ENCODE measurements at regions not wholly inside any gene's neighbourhood (a gene's known extent, or its start where the extent isn't known, plus 50 kb on each side); places are given as distances from the start of the nearest gene placed in this dataset.
"Not testable (repeated sequence)": the region's sequence is repeated elsewhere in the genome, so short reads cannot be mapped to it uniquely, and the experiment has no call there.

- no peaks in the 10 kb centered on the region for H3K36me3 ChIP-seq (replicated peaks; ENCODE audit: control insufficient read depth, insufficient read depth, low read length)
- no peaks in the 10 kb centered on the region for H3K27me3 ChIP-seq (ENCODE audit: control insufficient read depth, insufficient read depth, low read length)
- DNase-seq, result no peak
- H3K4me3 ChIP-seq (ENCODE audit: insufficient read depth, low read depth, low read length), result no peak overlapping the region
Observed at GRCh38 chrX:9286234-9286633, 178.6 kb upstream of the TBL1X start.

DNA sequence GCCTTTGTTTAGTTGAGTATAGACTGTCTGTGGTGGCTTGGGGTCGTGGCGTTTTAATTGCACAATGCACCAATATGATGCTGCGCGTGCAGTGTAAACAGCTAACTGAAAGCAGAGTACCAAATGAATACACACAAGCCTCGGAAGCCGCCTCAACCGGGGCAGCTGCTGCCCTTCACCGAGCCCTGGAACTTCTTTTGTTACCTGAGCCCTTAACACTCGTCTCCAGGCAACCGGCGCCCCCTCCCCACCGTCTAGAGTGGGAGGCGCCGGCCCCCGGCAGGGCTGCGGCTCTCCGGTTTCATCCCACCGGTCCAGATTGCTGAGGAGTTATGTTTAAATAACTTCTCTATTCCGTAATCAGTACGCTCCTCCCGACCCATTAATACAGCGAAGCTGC lies 173.2 kb upstream of the TBL1X start:
- Histone ChIP-seq H3K27me3 (ENCODE audit: control insufficient read depth, insufficient read depth, low read length) (peaks cover 5% of the 10 kb centered on the region; the same call in 1 of the 2 replicates), H3K4me3 (ENCODE audit: insufficient read depth, low read depth, low read length) (peak overlapping the region; percentile 12; the same call in 1 of the 2 replicates), H3K36me3 (replicated peaks; ENCODE audit: control insufficient read depth, insufficient read depth, low read length) (no peaks in the 10 kb centered on the region)
- peak; percentile 89 for DNase-seq

DNA sequence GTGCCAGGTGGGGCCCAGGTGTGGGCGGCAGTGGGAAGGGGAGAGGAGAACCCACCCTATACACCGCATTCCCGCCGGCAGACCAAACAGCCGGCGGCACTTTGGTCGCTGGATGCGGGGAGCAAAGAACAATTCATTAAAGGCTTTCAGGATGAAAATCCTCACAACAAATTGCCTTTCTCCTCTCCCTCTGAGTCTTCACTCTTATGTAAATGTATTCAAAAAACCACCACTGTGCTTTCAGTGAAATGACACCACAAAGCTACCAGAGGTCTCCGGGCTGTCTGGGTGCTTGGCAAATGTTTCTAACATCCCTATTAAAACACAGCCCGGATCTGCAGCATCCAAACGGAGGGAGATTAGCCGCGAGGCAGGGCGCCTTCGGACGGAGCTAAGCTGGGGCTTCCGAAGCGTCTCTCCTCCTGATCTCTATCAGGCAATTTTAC lies 171.8 kb upstream of the TBL1X start:
- no peaks in the 10 kb centered on the region for H3K36me3 ChIP-seq (replicated peaks; ENCODE audit: control insufficient read depth, insufficient read depth, low read length)
- peak; percentile 77 for DNase-seq
- H3K4me3 ChIP-seq (ENCODE audit: insufficient read depth, low read depth, low read length), result no peak overlapping the region

DNA sequence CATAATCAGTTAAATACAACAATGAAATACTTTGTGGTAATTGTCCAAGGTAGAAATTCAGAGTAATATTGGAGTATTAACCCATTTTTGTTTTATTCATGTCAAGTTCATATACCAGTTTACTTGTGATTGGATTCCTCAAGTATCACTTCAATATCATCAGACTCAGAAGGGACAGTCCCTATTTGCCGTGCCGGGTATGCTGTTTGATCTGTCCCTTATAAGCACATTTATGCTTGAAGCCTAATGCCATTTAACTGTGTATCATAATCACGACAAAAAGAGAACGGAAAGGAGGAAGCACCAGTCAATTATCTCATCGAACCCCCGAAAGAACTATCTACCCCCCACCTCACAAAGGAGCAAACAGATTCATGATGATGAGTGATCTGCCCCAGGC lies 171.0 kb upstream of the TBL1X start:
- Histone ChIP-seq H3K36me3 (replicated peaks; ENCODE audit: control insufficient read depth, insufficient read depth, low read length) (no peaks in the 10 kb centered on the region), H3K4me3 (ENCODE audit: insufficient read depth, low read depth, low read length) (no peak overlapping the region), H3K27me3 (ENCODE audit: control insufficient read depth, insufficient read depth, low read length) (peaks cover 5% of the 10 kb centered on the region; the same call in 1 of the 2 replicates)
- DNase-seq, result no peak

More for the DNA sequence above, 171.8 kb upstream of the TBL1X start:
- peaks cover 5% of the 10 kb centered on the region; the same call in 1 of the 2 replicates for H3K27me3 ChIP-seq (ENCODE audit: control insufficient read depth, insufficient read depth, low read length)

GRCh38 chrX:9295551-9295950 lies 169.3 kb upstream of the TBL1X start:
- peaks cover 5% of the 10 kb centered on the region; the same call in 1 of the 2 replicates for H3K27me3 ChIP-seq (ENCODE audit: control insufficient read depth, insufficient read depth, low read length)
- no peak for DNase-seq
- H3K4me3 ChIP-seq (ENCODE audit: insufficient read depth, low read depth, low read length), result no peak overlapping the region
- H3K36me3 ChIP-seq (replicated peaks; ENCODE audit: control insufficient read depth, insufficient read depth, low read length), result no peaks in the 10 kb centered on the region

DNA sequence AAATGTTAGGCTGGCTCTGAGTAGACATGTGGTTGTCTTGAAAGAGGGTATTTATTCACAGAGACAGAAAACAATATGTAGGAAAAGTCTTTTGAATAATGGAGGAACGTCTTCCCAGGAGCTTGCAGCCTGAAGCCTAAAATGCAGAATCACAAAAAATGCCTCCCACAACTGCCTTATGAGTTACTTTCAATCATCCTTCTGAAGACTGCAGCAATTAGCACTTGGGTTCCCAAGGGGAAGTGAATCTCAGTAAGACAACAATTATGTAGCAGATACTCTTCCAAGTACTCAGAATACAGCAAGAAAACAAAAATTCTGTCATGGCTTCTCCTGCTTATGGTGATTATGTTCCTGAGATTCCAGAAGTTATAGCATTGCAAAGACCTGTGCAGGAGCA lies 166.6 kb upstream of the TBL1X start:
- DNase-seq, result no peak
- Histone ChIP-seq H3K27me3 (ENCODE audit: control insufficient read depth, insufficient read depth, low read length) (peaks cover 5% of the 10 kb centered on the region; the same call in 1 of the 2 replicates), H3K36me3 (replicated peaks; ENCODE audit: control insufficient read depth, insufficient read depth, low read length) (no peaks in the 10 kb centered on the region), H3K4me3 (ENCODE audit: insufficient read depth, low read depth, low read length) (no peak overlapping the region)

GRCh38 chrX:9299681-9300080 lies 165.2 kb upstream of the TBL1X start:
- H3K4me3 ChIP-seq (ENCODE audit: insufficient read depth, low read depth, low read length); H3K36me3 ChIP-seq (replicated peaks; ENCODE audit: control insufficient read depth, insufficient read depth, low read length); H3K27me3 ChIP-seq (ENCODE audit: control insufficient read depth, insufficient read depth, low read length); DNase-seq: not testable (repeated sequence)

GRCh38 chrX:9301836-9302235 lies 163.0 kb upstream of the TBL1X start:
- no peak for DNase-seq
- Histone ChIP-seq H3K36me3 (replicated peaks; ENCODE audit: control insufficient read depth, insufficient read depth, low read length) (no peaks in the 10 kb centered on the region), H3K27me3 (ENCODE audit: control insufficient read depth, insufficient read depth, low read length) (no peaks in the 10 kb centered on the region), H3K4me3 (ENCODE audit: insufficient read depth, low read depth, low read length) (no peak overlapping the region)

- Histone ChIP-seq H3K36me3 (replicated peaks; ENCODE audit: control insufficient read depth, insufficient read depth, low read length) (no peaks in the 10 kb centered on the region), H3K4me3 (ENCODE audit: insufficient read depth, low read depth, low read length) (no peak overlapping the region), H3K27me3 (ENCODE audit: control insufficient read depth, insufficient read depth, low read length) (no peaks in the 10 kb centered on the region)
- DNase-seq, result no peak
Observed at GRCh38 chrX:9302381-9302780, 162.5 kb upstream of the TBL1X start.

DNA sequence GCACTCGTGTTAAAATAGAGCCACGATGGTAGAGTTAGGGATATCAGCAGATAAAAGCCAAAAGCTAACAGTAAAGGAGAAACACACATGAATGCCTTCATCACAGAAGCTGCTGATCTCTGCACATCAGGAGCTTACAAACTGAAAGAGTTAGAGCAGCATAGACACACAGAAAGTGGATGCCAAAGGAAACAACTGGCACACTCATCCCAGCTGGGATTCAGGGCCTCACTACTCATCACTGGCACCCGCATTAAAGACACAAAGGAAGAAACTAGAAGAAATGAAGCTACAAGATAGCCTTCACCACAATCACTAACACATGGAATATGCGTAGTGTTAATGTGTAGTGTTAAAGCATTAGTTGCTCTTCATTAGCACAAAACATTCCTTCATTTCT lies 156.4 kb upstream of the TBL1X start:
- Histone ChIP-seq H3K36me3 (replicated peaks; ENCODE audit: control insufficient read depth, insufficient read depth, low read length) (no peaks in the 10 kb centered on the region), H3K4me3 (ENCODE audit: insufficient read depth, low read depth, low read length) (no peak overlapping the region), H3K27me3 (ENCODE audit: control insufficient read depth, insufficient read depth, low read length) (no peaks in the 10 kb centered on the region)
- no peak for DNase-seq

GRCh38 chrX:9310616-9311015 lies 154.2 kb upstream of the TBL1X start:
- DNase-seq, result no peak
- Histone ChIP-seq H3K27me3 (ENCODE audit: control insufficient read depth, insufficient read depth, low read length) (no peaks in the 10 kb centered on the region), H3K4me3 (ENCODE audit: insufficient read depth, low read depth, low read length) (no peak overlapping the region), H3K36me3 (replicated peaks; ENCODE audit: control insufficient read depth, insufficient read depth, low read length) (no peaks in the 10 kb centered on the region)

DNA sequence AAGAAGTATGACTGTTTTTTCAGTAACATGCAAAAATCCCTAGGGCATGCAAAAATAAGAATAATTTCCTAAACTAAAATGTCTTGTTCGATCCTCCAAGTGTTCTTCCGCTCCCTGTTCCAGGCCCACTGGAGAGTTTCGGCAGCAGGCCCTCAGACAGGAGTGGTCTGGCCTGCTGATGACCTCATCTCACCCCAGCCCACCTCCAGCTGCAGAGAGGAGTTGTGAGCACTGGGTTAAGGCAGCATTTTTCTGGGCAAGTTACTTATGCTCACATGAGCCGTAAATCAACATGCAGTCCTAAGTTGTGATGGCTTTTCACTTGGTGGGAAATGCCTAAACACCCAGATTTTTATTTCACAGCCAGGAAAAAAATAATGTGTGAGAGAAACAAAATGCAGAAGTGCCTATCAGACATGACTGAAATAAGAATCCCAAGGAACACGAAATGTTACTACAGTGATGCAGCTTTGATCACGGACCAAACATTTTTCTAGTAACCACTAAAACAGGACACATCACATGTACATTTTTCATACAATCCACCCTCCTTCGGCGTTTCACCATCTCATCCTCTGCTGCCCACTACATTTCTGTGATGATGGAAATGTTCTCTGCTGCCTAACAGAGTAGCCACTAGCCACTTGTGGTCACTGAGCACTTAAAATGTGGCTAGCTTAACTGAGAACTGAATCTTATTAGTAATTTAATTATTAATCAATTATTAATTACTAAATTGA lies 153.3 kb upstream of the TBL1X start:
- DNase-seq, result no peak
- Histone ChIP-seq H3K36me3 (replicated peaks; ENCODE audit: control insufficient read depth, insufficient read depth, low read length) (no peaks in the 10 kb centered on the region), H3K27me3 (ENCODE audit: control insufficient read depth, insufficient read depth, low read length) (no peaks in the 10 kb centered on the region), H3K4me3 (ENCODE audit: insufficient read depth, low read depth, low read length) (no peak overlapping the region)

DNA sequence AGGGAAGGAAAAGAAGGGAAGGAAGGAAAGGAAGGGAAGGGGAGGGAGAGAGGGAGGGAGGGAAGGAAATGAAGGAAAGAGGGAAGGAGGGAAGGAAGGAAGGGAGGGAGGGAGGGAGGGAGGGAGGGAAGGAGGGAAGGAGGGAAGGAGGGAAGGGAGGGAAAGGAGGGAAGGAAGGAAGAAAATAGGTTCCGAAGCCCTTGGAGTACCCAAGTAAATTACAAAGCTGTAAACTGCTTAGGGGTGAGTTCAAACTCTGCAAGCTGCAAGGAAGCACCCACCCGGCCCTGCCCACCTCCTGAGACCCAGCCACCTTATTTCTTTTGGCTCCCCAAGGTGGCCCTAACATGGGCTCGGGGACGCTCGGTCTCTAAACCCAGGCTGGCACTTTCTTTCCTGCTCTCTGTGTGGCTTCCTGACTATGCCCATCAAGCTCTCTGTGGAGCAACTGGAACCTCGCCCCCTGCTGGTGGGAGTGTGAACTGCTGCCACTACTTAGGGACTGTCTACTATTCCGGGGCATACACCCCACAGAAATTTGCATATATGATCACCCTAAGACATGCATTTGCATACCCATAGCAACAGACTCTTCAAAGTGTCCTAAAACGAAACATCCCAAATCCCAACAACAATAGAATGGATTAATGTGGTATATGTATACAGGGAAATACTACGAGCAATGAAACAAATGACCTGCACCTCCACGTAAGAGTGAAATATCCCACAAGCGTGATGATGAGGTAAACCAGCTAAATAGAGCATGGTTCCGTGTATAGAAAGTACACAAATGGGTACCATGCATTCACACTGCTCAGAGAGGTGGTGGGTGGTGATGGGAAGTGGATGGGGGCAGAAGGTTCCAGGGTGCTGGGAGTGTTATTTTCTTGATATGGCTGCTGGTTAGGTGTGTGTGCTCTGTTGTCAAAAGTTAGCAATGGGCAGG lies 151.7 kb upstream of the TBL1X start:
- Histone ChIP-seq H3K27me3 (ENCODE audit: control insufficient read depth, insufficient read depth, low read length) (no peaks in the 10 kb centered on the region), H3K36me3 (replicated peaks; ENCODE audit: control insufficient read depth, insufficient read depth, low read length) (no peaks in the 10 kb centered on the region), H3K4me3 (ENCODE audit: insufficient read depth, low read depth, low read length) (no peak overlapping the region)
- peak; percentile 77 for DNase-seq

GRCh38 chrX:9315086-9315485 lies 149.8 kb upstream of the TBL1X start:
- Histone ChIP-seq H3K27me3 (ENCODE audit: control insufficient read depth, insufficient read depth, low read length) (no peaks in the 10 kb centered on the region), H3K36me3 (replicated peaks; ENCODE audit: control insufficient read depth, insufficient read depth, low read length) (no peaks in the 10 kb centered on the region), H3K4me3 (ENCODE audit: insufficient read depth, low read depth, low read length) (no peak overlapping the region)
- no peak for DNase-seq

DNA sequence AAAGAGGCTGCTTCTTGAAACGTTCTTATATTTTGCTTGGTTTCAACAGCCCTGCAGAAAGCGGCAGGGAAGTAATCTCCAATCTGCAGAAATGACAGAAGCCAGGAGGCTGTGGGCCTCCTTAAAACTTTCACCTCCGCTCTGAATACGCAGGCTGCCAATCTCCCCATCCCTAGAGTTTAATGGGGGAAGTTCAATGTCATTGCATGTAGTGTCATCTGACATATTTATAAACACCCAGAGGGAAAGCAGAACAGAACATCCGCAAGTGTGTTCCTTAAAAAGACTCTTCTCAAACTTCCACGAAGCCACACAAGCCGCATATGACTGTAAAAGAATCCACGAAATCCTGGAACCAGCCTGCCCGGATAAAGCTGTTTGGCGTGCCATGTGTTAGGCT lies 148.8 kb upstream of the TBL1X start:
- no peaks in the 10 kb centered on the region for H3K36me3 ChIP-seq (replicated peaks; ENCODE audit: control insufficient read depth, insufficient read depth, low read length)
- H3K4me3 ChIP-seq (ENCODE audit: insufficient read depth, low read depth, low read length), result no peak overlapping the region
- H3K27me3 ChIP-seq (ENCODE audit: control insufficient read depth, insufficient read depth, low read length), result no peaks in the 10 kb centered on the region
- DNase-seq, result no peak

Data from H7 (cell line).